Activated CD8-positive, alpha-beta memory T cell treated with anti-CD3 and anti-CD28 coated beads for 36 hours (primary cell): ENCODE measurements at regions not wholly inside any gene's neighbourhood (a gene's known extent, or its start where the extent isn't known, plus 50 kb on each side); places are given as distances from the start of the nearest gene placed in this dataset.
"Not testable (repeated sequence)": the region's sequence is repeated elsewhere in the genome, so short reads cannot be mapped to it uniquely, and the experiment has no call there.

Experiments
- CTCF ChIA-PET: fragments of 350-600 bp; sonication (Branson Sonifier 250); formaldehyde crosslinking; loops from one replicate; lab custom pipeline; 2021; ENCODE audit warnings: antibody characterized with exemption; lab: Charles Lee
- POLR2A ChIA-PET: fragments of 350-600 bp; sonication (Branson Sonifier 250); formaldehyde crosslinking; loops from one replicate; lab custom pipeline; 2021; ENCODE audit warnings: antibody characterized with exemption; lab: Charles Lee

DNA sequence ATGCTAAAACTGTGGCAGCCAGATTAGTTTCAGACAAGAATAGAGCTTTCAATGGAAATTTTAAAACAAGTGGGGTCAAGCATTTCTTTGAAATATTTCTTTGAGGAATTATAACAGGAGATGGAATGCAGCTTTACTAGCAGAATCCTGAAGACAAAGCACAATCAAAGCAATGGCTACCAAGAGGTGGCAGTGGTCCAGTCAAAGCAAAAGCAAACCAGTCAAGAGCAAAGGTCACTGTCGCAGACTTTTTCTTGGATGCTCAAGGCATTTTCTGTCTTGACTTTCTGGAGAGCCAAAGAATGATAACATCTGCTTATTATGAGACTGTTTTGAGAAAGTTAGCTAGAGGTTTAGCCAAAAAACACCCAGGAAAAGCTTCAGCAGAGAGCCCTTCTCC, 351.2 kb upstream of the DLGAP1 start:
- CTCF ChIA-PET: no interaction called here
- POLR2A ChIA-PET: no interaction called here

DNA sequence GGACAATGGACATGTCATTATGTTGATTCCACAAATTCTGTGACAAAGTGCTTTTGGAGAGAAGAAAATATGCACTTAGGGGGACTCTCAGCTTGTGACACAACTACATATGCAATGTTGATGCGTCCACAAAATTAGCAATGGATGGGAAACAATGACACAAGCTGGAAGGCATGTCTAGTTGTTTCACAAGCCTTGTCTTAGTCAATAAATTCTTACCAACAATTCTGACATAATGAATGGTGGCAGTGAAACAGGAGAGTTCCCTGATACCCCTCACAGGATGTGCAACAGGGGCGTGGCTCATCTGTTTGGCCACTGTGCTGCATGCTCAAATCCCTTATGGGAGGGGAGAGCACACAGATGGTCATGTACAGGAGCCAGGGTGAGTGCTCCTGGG, 347.2 kb upstream of the DLGAP1 start:
- ChIA-PET POLR2A (no interaction called here), CTCF (no interaction called here)

DNA sequence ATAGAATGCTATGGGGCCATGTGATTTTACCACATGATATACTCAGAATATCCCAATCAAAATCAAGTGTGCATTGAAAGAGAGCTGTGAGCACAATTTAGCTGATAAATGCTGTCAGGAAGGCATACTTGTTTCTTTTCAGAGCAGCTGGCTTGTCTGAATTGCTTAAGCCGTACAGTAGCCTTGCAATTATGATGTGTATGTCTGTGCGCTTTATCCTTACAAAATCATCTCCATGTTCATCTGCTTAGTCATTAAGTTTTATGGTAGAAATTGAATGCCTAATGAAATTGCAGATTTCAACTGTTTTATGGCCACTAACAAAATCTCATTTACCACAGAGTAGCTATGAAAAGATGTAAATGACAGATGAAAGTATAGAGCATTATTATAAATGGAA, 346.0 kb upstream of the DLGAP1 start:
- CTCF ChIA-PET: no interaction called here
- POLR2A ChIA-PET: no interaction called here

DNA sequence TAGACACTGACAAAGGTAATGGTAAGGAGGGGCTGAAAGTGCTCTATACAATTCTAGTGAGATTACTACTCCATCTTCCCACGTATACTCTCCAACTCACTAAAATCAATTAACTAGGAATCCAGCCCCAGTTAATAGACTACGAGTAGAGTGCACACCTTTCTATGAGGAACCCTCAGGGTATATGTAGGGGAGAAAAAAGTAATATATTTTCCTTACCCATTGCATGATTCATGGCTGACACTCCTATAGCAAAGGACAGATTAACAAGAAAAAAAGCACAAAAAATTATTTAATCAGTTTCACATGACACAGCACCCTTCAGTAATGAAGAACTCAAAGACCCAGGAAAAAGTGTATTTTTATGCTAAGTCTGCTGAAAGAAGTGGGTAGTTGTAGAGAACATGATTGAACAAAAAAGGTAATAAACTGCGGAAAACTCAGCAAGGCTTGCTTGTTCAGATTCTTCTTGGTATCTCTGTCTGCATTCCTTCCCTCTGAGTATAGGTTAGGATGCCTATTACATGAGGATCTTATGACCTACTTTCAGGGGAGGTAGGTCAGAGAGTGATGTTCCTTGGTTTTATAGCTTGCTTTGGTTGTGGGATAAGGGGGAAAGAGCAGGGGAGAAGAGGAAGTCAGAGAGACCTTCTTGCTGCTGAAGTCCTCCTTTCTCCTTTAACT, 342.0 kb upstream of the DLGAP1 start:
- ChIA-PET POLR2A (no interaction called here), CTCF (no interaction called here)

DNA sequence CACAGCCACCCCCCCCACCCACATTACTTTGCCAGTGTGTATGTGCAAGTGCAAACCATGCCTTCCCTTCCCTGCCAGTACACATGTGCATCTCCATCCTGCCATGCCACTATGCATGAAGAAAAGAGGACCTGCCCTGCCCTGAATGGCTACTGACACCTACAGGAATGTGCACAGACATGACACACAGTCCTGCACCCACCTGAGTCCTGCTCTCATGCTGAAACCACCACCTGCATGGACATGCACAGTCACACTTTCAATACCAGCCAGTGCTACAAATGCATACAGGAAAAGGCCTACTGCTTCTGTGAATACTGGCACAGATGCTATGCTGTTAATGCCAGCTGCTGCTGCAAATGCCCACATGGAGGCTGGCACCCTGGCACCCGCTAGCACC, 334.4 kb upstream of the DLGAP1 start:
- ChIA-PET CTCF (no interaction called here), POLR2A (no interaction called here)

DNA sequence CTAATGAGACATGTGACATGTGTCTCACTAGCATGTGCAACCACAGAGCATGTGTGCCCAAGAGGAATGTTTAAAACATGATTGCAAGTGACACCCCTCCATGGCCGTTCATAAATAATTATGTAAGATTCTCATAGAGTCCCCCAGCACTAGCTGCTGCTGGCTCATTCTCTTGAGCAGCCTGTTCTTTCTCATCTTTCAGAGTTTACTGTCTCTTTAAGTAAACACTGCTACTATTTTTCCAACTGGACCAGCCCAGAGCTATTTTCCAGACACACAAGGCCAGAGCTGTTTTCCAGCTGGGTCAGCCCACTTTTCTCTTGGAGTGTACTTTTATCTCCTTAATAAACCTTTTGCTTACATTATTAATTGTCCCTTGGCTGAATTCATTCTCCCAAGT, 326.8 kb upstream of the DLGAP1 start:
- CTCF ChIA-PET: no interaction called here

DNA sequence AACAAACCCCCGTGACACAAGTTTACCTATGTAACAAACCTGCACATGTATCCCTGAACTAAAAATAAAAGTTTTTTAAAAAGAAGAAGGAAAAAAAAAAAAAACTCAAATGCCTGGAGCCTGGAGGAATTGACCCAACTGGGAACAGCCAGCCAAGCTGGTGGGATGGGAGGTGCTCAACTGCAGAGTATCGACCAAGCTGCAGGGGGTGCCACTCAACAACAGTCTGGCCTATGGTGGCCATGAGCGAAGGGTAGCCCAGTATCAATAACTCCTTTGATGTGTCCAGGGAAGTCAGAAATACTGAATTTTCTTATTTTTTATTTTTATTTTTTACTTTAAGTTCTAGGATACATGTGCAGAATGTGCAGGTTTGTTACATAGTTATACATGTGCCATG, 310.3 kb upstream of the DLGAP1 start:
- ChIA-PET POLR2A (no interaction called here), CTCF (no interaction called here)

More for the DNA sequence above, 326.8 kb upstream of the DLGAP1 start:
- POLR2A ChIA-PET: no interaction called here

DNA sequence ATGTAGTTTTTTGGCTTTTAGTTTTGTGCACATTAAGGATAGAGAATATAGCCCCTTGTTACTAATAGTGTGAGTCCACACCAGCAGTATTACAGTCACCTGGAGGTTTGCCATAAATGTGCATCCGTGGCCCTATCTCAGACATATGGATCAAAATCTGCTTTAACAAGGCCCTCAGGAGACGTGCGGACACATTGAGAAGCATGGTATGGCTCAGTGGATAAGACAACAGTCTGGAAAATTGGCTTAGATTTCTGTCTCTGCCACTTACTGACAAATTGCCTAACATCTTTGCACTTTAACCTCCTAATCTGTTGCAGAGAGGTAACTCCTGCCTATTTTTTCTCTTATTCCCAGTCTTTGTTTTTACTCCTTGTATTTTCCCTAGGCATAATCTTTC, 307.2 kb upstream of the DLGAP1 start:
- POLR2A ChIA-PET: no interaction called here
- CTCF ChIA-PET: no interaction called here

DNA sequence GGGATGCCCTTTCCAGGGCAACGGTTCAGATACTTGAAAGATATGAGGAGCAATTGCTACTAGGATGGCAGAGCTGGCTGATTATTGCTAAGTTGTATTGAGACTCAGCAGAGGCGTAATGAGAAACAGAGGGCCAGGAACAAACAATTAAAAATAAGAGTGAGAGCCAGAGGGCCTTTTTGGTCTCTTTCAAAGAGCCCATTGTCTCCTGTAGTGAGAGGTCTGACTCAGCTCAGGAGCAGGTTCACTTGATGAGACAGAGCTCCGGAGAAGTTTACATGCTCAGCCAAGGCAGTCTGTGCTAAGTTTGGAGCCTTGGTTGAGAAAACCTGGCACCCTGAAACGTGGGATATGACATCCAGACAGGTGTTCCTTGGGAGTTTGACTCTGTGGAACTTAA, 303.9 kb upstream of the DLGAP1 start:
- POLR2A ChIA-PET: no interaction called here
- CTCF ChIA-PET: no interaction called here

DNA sequence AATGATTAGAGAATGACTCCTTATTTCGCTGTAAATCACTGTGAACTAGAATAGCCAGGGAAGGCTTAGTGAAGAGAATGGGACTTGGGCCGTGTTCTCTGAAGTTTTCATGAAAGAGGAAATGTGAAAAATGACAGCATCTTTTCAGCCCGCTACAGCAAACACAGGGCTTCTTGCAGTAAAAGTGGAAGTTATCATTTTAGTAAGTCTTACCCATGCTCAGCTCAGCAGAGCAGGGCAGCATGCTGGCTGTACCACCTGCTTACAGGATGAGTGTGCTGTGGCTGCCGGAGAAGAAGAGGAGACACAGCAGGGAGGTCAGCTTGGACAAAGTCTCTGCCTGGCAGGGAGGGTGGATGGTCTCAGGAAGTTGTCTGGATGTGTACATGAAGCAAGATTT, 300.7 kb upstream of the DLGAP1 start:
- CTCF ChIA-PET: no interaction called here
- POLR2A ChIA-PET: no interaction called here

DNA sequence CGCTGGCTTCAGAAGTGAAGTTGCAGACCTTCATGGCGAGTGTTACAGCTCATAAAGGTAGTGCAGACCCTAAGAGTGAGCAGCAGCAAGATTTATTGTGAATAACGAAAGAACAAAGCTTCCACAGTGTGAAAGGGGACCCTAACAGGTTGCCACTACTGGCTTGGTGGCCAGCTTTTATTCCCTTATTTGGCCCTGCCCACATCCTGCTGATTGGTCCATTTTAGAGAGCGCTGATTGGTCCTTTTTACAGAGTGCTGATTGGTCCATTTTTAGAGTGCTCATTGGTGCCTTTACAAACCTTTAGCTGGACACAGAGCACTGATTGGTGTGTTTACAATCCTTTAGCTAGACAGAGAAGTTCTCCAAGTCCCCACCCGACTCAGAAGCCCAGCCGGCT, 298.0 kb upstream of the DLGAP1 start:
- POLR2A ChIA-PET, CTCF ChIA-PET: not testable (repeated sequence)

DNA sequence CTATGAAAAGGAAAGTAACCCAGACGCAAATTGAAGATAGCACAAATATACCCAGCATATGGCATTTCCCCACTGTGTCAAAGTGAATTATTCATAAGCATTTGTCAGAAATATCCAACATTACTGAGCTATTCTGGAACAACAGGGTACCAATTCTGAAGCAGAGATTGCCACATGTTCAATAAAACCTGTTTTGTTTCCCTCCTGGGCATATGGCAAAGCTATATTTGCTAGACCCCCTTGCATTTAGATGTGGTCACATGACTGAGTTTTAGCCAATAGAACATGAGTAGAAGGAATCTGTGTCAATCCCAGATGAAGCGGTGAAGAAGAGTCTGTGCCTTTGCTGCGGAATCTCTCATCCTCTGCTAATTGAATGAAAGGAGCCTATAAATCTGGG, 296.4 kb upstream of the DLGAP1 start:
- ChIA-PET CTCF (no interaction called here), POLR2A (no interaction called here)

DNA sequence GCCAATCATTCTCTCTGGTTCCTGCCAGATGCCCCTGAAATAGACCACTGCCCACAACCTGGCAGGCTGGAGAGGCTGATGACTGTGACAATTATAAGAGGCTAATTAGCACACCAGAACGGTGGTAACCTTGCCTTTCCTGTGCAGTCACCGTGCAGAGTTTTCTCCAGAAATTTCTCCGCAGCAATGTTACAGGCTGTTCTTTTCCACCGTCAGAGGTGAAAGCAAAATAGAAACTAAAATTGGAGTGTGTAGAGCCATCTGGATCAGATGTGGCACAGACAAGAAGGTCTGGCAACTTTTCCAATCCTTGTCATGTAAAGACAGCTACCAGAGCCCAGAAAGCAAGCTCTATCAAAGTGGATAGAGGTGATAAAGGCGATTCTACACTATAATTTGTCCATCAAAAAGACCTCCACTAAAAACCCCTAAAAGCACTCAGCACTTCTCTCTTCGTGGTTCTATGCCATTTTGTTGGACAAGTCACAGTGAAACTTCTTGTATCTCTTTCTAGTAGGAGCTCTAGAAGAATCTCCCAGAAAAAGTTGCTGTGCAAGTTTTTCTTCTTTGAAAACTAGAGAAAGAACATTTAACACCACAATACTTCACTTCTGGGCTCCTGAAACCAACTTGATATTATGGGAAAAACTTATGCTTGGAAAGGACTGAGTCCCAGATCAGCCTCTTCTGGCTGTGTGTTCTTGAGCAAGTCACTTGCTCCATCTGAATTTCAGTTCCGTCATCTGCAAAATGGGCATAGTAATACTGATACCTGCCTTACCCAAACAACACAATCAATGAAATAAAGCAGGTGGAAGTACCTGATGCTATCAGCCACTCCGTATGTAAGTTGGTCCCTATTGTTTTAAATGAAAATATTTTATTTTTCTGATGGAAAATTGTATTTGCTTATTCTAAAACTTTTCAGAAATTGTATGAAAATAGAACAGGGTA, 295.6 kb upstream of the DLGAP1 start:
- ChIA-PET POLR2A (no interaction called here), CTCF (no interaction called here)

DNA sequence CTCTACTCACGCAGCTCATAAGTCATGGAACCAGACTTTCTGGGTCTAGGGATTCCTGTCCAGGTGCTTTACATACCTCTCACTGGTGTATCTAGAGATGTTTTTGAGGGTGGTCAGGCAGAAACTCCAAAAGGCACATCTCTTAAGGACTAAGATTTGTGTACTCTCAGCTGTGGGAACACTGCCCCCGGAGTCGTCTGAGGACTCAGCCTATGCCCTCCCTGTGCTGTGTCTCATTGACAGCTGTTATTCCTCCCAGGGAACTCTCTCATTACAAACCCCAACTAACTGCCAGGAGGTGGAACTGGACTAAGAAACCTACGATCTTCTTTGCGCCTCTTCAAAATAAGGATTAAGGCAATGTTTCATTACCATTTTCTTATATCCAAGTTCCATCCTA, 293.9 kb upstream of the DLGAP1 start:
- CTCF ChIA-PET: no interaction called here

DNA sequence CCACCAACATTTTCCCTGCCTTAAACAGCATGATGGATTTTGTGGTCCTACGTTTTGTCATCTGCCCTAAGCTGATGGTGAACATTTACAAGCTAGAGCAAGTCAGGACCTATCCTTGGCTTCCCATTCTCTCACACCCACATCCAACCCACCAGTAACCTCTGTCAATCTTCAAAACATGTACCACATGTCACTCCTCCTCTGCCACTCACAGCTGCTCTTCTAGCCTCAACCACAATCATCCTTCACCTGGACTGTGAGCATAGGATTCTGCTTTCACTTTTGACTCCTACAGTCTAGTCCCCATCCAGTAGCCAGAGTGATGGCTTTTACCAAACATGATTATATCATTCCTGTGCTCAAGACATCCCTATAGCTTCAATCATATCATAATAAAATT, 279.8 kb upstream of the DLGAP1 start:
- CTCF ChIA-PET: no interaction called here
- POLR2A ChIA-PET: no interaction called here

More for the DNA sequence above, 293.9 kb upstream of the DLGAP1 start:
- POLR2A ChIA-PET: no interaction called here

DNA sequence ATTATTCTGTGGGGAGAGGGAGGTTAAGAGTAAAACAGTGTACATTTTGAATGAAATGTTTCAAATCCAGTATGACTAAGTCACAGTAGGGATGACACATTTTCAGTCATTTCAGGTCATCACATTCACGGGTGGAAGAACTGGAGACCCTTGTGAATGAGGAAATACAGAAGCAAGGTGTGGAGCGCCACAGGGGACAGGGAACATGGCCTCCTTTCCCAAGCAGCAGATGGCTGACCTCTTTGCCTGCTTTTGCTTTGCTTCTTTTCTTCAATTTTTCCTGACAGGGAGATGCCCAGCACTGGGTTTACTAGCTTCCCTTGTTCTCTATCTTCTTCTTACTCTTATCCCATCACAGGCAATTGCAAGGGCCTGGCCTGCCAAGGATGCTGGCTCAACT, 278.9 kb upstream of the DLGAP1 start:
- POLR2A ChIA-PET: no interaction called here
- CTCF ChIA-PET: no interaction called here

DNA sequence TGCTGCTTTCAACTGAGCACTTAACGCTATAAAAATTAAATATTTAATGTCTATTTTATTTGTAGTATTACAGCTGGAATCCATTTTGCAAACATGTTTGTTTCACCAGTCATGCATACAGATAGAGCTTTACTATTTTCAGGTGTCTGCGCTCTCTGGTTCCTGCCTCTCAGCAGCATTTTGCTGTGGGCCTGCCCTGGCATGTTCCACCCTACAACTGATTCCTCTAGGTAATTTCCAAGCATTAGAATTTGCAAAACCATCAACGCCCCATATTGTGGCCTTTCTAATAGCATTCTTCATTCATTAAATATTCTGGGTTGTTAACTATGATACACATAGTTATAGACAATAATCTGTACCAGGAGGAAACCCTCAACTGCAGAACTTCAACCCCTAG, 266.4 kb upstream of the DLGAP1 start:
- CTCF ChIA-PET: no interaction called here
- POLR2A ChIA-PET: no interaction called here

DNA sequence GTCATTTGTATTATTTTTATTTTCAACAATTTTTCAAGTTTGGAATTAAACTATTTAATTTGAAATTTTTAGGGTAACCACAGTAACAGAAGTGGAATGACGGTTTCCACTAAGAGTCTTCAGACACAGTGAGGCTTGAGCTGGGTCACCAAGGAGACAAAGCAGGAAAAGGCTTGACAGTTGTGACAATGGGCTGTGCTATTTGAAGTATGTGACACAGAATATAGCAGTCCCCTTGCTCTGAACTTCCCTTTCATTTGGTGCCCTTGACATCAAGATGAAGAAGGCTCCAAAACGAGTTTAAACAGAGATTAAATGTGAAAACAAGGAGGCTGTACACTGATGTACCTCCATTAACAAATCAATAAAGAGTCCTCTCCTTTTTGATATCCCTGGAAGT, 265.4 kb upstream of the DLGAP1 start:
- POLR2A ChIA-PET: no interaction called here
- CTCF ChIA-PET: no interaction called here

DNA sequence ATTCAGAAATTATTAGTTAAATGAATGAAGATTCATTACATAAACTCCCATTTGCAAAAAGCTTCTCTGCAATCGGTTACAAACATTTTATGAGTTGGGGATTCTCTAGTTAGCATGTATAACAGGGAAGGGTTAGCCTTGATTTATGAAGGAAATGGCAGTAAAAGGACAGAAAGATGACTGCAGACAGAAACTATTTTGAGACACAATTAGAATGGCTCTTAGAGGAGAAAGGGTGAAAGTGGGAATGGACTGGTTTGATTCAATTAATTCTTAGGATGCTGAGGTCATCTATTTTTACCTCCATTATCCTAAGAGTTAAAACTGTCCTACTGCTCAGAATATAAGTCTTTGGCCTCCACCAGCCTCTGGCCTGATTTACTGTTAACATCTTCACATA, 250.8 kb upstream of the DLGAP1 start:
- POLR2A ChIA-PET: no interaction called here

DNA sequence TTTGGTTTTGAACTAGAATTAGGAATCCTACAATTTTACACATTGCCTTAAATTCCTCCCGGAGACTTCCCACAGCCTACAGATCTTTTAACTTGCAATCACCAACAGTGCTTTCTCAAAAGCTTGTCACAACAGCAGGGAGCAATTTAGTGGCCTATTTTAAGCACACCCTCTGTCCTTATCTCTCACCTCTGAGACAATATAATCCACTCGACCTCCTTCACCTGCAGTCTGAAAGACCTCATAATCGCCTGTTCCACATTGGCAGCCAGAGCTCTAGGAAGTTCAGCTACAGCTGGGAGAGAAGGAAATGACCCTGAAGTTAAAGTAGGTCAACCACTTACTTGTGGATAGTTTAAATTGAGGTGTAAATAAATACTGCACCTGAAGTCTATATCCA, 249.7 kb upstream of the DLGAP1 start:
- POLR2A ChIA-PET: no interaction called here
- CTCF ChIA-PET: no interaction called here

More for the DNA sequence above, 250.8 kb upstream of the DLGAP1 start:
- CTCF ChIA-PET: interaction anchor here (0.8 kb wide), 1 partner anchor 11 kb away, joined by 3 read pairs; no protein-coding TSS in a partner anchor

DNA sequence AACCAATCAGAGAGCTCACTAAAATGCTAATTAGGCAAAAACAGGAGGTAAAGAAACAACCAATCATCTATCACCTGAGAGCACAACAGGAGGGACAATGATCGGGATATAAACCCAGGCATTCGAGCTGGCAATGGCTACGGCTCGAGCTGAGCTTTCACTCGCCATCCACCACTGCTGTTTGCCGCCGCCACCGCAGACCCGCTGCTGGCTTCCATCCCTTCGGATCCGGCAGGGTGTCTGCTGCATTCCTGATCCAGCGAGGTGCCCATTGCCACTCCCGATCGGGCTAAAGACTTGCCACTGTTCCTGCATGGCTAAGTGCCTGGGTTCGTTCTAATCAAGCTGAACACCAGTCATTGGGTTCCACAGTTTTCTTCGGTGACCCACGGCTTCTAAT, 236.7 kb upstream of the DLGAP1 start:
- ChIA-PET POLR2A (no interaction called here), CTCF (no interaction called here)
